Keratinocyte (primary cell): ENCODE measurements at regions not wholly inside any gene's neighbourhood (a gene's known extent, or its start where the extent isn't known, plus 50 kb on each side); places are given as distances from the start of the nearest gene placed in this dataset.

Experiments used
- DNase-seq: peaks from one replicate; pipeline ENCODE4 v3.0.0-alpha.2; 2011; ENCODE audit warnings: low read depth, missing footprints, low spot score
- FAIRE-seq: peaks from 2 replicates; lab custom pipeline; 2011; peaks lifted over from hg19 to GRCh38; lab: Jason Lieb, UNC
- H2AFZ ChIP-seq: 2 replicates; pipeline ENCODE4 v1.6.0; 2012; ENCODE audit warnings: low read length, control low read depth, inconsistent platforms; ENCODE audit not compliant: control insufficient read depth
- H3K27ac ChIP-seq: 2 replicates; pipeline ENCODE4 v1.5.1; 2011; ENCODE audit warnings: low read length; ENCODE audit not compliant: control insufficient read depth, insufficient read depth
- H3K27me3 ChIP-seq: 3 replicates; pipeline ENCODE4 v1.6.0; 2011; ENCODE audit warnings: low read length; ENCODE audit not compliant: control insufficient read depth, insufficient read depth; ENCODE audit errors: extremely low read depth
- H3K36me3 ChIP-seq, 2 experiments: 2 replicates in 1 of 2; 3 replicates in 1 of 2; pipeline ENCODE4 v1.5.1; 2011; ENCODE audit warnings: low read length in 2 of 2, mild to moderate bottlenecking in 1 of 2; ENCODE audit not compliant: control insufficient read depth in 2 of 2, insufficient read depth in 2 of 2; ENCODE audit errors: extremely low read depth in 1 of 2
- H3K4me1 ChIP-seq: 3 replicates; pipeline ENCODE4 v1.5.1; 2011; ENCODE audit warnings: low read length; ENCODE audit not compliant: control insufficient read depth, insufficient read depth; ENCODE audit errors: extremely low read depth
- H3K4me2 ChIP-seq: 3 replicates; pipeline ENCODE4 v1.6.0; 2011; ENCODE audit warnings: low read depth, low read length; ENCODE audit not compliant: control insufficient read depth, insufficient read depth; ENCODE audit errors: extremely low read depth
- H3K4me3 ChIP-seq, 3 experiments: fragments of 200-600 bp in 1 of 3; sonication (generic) in 1 of 3; 2 replicates in 2 of 3; 3 replicates in 1 of 3; pipeline ENCODE4 v1.5.1; 2011 to 2016; ENCODE audit warnings: low read length in 3 of 3, mild to moderate bottlenecking in 3 of 3, control low read depth in 2 of 3, inconsistent platforms in 1 of 3, low read depth in 1 of 3, mixed read lengths in 1 of 3, mixed run types in 1 of 3, moderate library complexity in 1 of 3; ENCODE audit not compliant: control insufficient read depth in 2 of 3, insufficient read depth in 2 of 3; ENCODE audit errors: extremely low read depth in 1 of 3
- H3K79me2 ChIP-seq: 2 replicates; pipeline ENCODE4 v1.6.0; 2012; ENCODE audit warnings: low read length; ENCODE audit not compliant: control insufficient read depth, insufficient read depth
- H3K9ac ChIP-seq: 3 replicates; pipeline ENCODE4 v1.6.0; 2011; ENCODE audit warnings: low read length; ENCODE audit not compliant: control insufficient read depth, insufficient read depth; ENCODE audit errors: extremely low read depth
- H3K9me1 ChIP-seq: 3 replicates; pipeline ENCODE4 v1.6.0; 2011; ENCODE audit warnings: low read length; ENCODE audit not compliant: control insufficient read depth, insufficient read depth; ENCODE audit errors: extremely low read depth
- H3K9me3 ChIP-seq: 2 replicates; pipeline ENCODE4 v1.5.1; 2012; ENCODE audit warnings: low read depth, low read length; ENCODE audit not compliant: control insufficient read depth
- H4K20me1 ChIP-seq: 3 replicates; pipeline ENCODE4 v1.6.0; 2011; ENCODE audit warnings: low read length; ENCODE audit not compliant: control insufficient read depth, insufficient read depth; ENCODE audit errors: extremely low read depth
- EZH2 ChIP-seq: IDR thresholded peaks from one replicate; pipeline ENCODE4 v1.6.1; 2012; ENCODE audit warnings: inconsistent platforms, mild to moderate bottlenecking, low read length, moderate library complexity
- dilution Hi-C: fragments of 300-500 bp; cut with MboI; formaldehyde crosslinking; loops from one replicate; pipeline ENCODE4 v1.7.0; 2020; ENCODE audit warnings: low sequenced_read_pairs; ENCODE audit not compliant: extremely low pct_ligation_motif_present
- TF ChIP-seq, protein P1 (sequence below), 3 experiments: IDR thresholded peaks in 1 of 3; conservative IDR thresholded peaks in 1 of 3; optimal IDR thresholded peaks in 1 of 3; 2 replicates in 2 of 3; 3 replicates in 1 of 3; pipeline versions ENCODE3 to v1.5.1; 2011; ENCODE audit warnings: low read length in 3 of 3, mild to moderate bottlenecking in 3 of 3, moderate library complexity in 2 of 3, control low read depth in 1 of 3, inconsistent platforms in 1 of 3; ENCODE audit not compliant: insufficient read depth in 2 of 3; ENCODE audit errors: extremely low read depth in 1 of 3

DNA sequence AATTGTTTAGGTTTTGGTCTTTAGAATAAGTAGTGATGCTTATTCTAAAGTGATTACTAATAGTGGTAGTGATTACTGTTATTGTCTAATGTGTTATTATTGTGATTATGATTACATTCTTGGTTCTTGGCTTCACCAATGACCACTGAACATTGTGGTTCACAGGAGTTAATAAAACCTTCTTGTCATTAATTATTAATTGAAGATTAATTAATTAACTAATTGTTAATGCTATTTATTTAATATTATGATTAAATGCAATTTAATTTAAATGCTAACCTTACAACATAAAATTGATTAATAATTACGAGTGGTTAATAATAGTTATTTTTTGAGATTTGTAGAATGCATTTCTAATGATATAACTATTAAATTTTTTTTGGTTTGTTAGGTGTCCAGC is 747.7 kb upstream of the POM121L12 start:
- Histone ChIP-seq H3K4me1 (no peaks in the 10 kb centered on the region), H3K27ac (no peak overlapping the region), H2AFZ (no peak overlapping the region), H3K9me3 (no peaks in the 10 kb centered on the region), H3K4me2 (no peak overlapping the region), H3K4me3 (no peak overlapping the region), H4K20me1 (no peaks in the 10 kb centered on the region), H3K79me2 (no peaks in the 10 kb centered on the region), H3K9me1 (no peaks in the 10 kb centered on the region), H3K36me3 (no peaks in the 10 kb centered on the region), H3K27me3 (no peaks in the 10 kb centered on the region), H3K9ac (no peak overlapping the region)
- no peak for TF ChIP-seq EZH2
- TF ChIP-seq, protein P1, sequence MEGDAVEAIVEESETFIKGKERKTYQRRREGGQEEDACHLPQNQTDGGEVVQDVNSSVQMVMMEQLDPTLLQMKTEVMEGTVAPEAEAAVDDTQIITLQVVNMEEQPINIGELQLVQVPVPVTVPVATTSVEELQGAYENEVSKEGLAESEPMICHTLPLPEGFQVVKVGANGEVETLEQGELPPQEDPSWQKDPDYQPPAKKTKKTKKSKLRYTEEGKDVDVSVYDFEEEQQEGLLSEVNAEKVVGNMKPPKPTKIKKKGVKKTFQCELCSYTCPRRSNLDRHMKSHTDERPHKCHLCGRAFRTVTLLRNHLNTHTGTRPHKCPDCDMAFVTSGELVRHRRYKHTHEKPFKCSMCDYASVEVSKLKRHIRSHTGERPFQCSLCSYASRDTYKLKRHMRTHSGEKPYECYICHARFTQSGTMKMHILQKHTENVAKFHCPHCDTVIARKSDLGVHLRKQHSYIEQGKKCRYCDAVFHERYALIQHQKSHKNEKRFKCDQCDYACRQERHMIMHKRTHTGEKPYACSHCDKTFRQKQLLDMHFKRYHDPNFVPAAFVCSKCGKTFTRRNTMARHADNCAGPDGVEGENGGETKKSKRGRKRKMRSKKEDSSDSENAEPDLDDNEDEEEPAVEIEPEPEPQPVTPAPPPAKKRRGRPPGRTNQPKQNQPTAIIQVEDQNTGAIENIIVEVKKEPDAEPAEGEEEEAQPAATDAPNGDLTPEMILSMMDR (optimal IDR thresholded peaks at IDR 0.05 in 1 of 3, IDR thresholded peaks at IDR 0.05 in 1 of 3, conservative IDR thresholded peaks at IDR 0.05 in 1 of 3; ENCODE audit: extremely low read depth in 1 of 3, insufficient read depth in 2 of 3, low read length in 3 of 3), result no peak
- FAIRE-seq, result no peak
- dilution Hi-C loops, result no loop called here
- DNase-seq, result no peak

DNA sequence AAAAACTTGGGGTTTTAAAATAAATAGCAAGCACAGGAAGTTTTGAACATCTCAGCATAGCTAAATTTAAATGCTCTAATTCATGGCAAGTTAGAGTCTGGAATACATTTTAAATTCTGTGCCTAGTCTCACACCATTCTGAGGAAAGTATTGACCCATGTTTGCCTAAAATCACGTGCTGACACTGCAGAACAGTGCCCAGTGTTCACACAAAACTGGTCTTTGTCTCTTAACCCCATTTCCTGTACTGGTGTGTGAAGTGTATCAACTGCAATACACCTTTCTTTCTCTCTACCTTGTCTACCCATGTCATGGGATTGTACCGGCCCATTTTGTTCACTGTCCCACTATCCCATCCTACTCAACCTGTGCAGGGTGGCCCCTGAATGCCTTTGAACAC is 749.7 kb upstream of the POM121L12 start:
- FAIRE-seq, result no peak
- Histone ChIP-seq H3K36me3 (no peaks in the 10 kb centered on the region), H4K20me1 (no peaks in the 10 kb centered on the region)

More for the DNA sequence above, 749.7 kb upstream of the POM121L12 start:
- TF ChIP-seq, protein P1 (optimal IDR thresholded peaks at IDR 0.05 in 1 of 3, IDR thresholded peaks at IDR 0.05 in 1 of 3, conservative IDR thresholded peaks at IDR 0.05 in 1 of 3; ENCODE audit: extremely low read depth in 1 of 3, insufficient read depth in 2 of 3, low read length in 3 of 3), result no peak
- TF ChIP-seq EZH2, result no peak
- Histone ChIP-seq H3K4me3 (no peak overlapping the region), H3K27me3 (no peaks in the 10 kb centered on the region), H3K79me2 (no peaks in the 10 kb centered on the region), H3K4me1 (no peaks in the 10 kb centered on the region), H3K9me3 (no peaks in the 10 kb centered on the region), H3K9me1 (no peaks in the 10 kb centered on the region), H2AFZ (no peak overlapping the region), H3K27ac (no peak overlapping the region), H3K4me2 (no peak overlapping the region), H3K9ac (no peak overlapping the region)
- dilution Hi-C loops, result no loop called here
- no peak for DNase-seq
